GM19467 (cell line): ENCODE measurements at regions not wholly inside any gene's neighbourhood (a gene's known extent, or its start where the extent isn't known, plus 50 kb on each side); places are given as distances from the start of the nearest gene placed in this dataset.

Experiments used
- ATAC-seq: cut with Tn5 transposase; IDR thresholded peaks from one replicate; pipeline ENCODE4 v1.9.1; 2021; ENCODE audit warnings: mild to moderate bottlenecking, moderate library complexity; ENCODE audit not compliant: unreplicated experiment

DNA sequence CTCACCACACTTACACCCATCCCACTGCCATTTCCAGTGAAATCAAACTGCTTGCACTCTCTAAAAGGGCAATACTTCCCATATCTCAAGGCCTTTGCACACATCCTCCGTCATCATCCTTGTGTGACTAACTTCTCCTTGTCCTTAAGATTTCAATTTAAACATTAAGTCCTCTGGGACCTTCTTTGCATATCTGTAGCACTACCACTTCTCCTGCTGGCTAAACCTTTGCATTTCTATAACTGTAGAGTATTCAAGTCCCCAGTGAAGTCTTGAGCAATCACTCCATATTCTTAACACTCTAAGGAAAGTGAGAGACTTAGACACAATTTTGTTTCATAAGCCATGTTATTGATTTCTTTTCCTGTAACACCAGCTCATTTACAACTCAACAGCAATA, 136.8 kb upstream of the EPHA4 start:
- ATAC-seq, result no peak

DNA sequence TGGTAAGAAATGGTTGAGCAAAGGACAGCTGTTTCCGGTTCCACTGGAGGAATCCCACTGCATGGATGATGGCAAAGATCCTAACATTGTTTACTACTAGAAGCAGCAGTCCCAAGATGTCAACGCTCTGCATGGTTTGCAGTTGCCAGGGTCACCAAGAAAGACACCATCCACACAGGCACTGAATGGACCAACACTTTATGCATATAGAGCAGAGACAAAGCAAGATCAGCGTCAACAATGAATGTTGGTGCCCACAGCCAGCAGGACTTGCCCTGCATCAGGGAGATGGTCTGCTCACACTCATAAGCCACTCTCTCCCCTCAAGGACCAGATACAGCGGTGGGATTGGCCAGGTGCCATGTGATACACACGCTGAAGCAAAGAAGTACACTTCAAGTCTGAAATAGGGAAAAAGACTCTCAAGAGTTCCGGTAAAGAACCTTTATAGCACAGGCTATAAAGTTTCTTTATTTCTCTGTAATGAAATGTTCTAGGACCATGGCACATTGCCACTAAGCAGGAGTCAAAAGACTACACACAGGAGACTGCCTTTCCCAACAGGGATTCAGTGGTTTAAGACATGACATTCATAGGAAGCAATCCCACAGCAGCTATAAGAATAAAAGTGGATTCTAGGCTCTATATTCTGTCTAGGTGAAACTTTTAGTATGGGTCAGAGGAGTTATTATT, 133.2 kb upstream of the EPHA4 start:
- ATAC-seq, result no peak

DNA sequence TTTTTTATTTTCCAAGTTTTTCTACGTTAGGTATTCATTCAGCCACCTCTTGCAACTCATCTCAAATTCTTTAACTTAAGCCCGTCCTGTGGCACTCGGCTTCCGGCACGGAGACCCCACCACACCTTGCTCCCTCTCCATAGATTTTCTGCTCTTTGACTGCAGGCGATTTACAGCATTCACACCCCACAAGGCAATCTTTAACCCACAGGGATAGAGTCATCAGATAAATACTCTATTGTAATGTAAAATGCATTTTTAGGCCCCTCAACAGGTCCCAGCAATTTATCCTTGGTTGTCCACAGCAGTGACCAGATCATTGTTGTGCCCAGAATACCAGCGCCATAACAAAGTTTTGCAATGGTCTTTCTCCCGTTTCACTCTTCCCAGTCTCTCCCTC, 132.3 kb upstream of the EPHA4 start:
- ATAC-seq, result no peak

DNA sequence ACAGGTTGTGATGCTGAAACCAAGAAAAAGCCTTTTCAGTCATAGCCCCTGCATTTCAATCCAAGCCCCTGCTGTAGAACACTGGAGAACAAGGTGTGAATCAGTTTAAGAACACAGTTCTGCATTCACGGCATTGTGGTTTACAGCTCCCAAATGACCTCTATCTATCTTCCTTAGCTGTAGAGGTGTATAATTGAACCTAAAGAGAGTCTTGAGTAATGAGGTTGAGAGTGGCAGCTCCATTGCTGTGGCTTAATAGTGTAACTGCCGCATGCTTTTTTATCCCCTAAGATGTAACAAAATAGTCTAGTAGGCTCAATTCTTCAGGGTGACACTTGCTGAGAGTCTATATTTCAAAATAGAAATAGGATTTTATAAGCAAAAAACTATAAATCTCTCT, 121.3 kb upstream of the EPHA4 start:
- no peak for ATAC-seq

DNA sequence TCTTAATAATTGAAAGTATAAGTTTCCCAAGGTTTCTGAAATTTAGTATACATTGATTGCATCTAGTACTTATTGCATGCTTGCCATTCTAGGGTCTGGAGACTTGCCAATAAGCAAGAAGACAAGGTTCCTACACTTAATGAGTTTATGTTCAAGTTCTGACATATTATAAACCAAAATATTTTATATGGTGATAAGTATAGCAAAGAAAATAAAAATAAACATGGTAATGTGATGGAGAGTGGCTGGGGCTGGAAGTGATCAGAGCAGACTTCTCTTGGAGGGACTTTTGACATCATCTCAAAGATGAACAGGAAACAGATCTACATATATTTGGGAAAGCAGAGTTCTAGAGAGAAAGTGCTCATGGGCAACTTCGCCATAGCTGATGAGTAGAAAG, 119.5 kb upstream of the EPHA4 start:
- no peak for ATAC-seq

DNA sequence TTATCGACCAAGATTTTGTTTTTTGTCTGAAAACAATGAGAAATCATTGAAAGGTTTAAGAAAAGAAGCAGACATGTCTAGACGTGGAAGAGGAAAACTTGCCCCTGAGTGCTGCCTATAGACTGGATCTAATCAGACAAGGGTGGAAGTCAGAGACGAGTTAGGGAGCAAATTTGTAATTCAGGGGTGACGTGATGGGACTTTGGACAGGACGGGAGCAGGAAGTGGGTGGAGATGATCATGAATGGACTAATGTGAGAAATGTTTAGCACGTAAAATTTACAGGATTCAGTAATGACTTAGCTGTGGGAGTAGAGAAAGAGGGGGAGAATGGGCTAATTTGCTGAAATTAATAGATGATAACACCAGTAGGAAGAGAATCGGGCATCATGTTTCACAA, 117.0 kb upstream of the EPHA4 start:
- ATAC-seq, result no peak

DNA sequence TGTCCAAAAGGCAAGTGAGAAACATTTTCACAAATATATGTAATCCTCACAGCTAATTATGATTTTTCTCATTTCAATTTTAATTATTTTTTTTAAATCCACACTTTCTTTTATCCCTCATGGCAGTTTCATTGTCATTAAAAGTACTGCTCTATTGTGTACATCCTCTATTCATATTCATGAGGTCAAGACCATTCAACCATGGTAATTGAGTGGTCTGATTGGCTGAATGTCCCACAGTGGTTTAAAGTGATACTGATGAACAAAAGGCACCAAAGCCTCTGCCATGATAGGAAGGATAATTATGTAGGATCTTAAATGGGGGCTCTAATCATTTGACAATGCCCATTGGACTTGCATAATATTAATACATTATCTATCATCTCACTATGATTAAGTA, 108.4 kb upstream of the EPHA4 start:
- no peak for ATAC-seq

DNA sequence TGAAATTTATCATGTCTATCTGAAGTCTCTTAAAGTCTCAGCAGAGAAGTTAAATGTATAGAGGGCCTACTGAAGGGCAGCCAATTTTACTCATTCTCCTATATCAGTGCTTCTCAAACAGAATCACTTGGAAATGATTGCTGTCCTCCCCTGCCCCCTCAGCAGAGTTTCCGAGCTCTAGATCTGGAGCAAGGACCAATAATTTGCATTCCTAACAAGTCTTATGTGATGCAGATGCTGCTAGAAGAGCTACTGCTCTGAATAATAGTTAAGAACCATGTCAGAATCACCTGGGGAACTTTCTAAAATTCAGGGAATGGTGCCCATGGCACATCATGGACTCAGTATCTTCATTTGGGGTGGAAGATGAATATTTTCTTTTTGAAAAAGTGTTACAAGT, 105.6 kb upstream of the EPHA4 start:
- ATAC-seq, result no peak

DNA sequence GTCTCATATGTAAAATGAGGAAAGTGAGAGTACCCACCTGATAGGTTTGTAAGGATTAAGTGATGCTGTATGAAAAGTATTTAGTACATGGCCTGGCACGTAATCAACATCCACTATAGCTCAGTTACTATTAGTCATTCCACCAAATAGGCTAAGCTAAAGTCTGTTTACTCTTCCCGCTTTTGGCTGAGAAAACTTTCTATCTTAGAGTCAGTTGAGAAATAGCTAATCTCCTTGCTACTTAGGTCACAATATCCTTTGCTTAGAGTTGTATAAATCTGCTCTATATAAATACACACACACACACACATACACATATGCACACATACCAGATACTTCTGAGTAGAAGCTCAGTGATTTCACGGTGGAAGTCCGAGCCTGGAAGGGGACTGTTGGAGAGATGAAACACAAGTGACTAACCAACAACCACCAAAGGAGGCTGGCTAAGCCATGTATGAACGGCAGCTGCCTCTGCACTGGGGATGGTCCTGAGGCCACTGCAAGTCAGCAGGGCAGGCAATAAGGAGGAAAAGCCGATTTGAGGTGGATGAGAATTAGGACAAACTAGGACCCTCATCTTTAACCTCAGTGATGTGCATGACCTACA, 104.6 kb upstream of the EPHA4 start:
- ATAC-seq, result no peak

DNA sequence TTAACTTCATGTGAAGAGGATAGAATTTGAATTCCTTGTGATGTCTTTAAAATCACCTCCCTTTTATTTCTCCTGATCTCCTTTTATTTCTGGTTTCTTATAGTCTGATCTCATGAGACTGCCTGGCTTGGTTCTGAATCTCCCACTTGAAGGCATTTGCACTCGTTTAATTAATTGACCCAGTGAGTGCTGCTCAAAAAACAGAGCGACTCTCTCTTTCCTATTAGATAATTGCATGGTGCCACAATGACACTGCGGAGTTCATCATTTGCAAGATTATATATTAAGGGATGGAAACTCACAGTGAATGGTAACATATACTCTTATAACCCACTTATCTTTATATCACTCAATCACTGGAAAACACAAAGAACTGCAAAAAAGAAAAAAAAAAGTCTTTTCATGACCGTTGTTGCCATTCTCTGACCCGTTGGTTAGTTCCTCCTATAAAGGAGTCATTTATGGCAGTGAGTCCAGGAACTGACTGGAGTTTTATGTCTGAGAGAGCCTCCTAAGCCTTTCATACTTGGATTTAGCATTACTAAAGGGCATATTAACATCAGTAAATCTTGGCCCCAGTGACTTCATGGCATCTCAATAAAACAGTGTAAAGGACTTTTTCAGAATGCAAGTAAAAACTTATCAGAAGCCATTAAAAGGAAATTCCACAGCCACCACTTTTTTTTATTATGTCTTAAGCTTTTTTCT, 103.3 kb upstream of the EPHA4 start:
- no peak for ATAC-seq

DNA sequence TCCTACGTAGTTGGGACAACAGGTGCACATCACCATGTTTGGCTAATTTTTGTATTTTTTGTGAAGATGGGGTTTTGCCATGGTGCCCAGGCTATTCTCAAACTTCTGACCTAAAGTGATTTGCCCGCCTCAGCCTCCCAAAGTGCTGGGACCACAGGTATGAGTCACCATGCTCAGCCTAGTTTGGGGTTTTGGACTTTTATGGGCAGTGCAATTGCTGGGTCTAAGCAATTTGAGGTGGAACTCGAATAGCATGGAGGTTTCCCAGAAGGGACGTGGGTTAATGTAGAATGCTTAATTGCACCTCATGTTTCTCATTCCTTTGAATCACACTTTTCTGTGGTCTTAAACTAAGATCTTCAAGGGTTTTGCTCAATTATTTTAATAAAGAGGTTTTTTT, 102.3 kb upstream of the EPHA4 start:
- ATAC-seq, result no peak

DNA sequence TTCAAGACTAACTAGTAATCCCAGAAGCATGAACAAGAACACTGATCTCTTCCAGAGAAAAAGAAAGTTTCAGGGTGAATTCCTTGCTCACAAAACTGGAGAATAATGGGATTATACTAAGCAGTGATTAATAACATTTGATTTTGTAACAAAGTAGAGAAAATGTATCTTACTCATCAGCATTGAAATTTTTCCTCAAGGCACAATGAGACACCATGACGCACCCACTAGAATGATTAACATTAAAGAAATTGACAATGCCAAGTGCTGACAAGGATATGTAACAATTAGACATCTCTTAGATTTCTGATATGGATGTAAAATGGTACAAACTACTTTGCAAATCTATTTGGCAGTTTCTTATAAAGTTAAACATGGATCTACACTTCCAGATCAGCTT, 101.1 kb upstream of the EPHA4 start:
- no peak for ATAC-seq

DNA sequence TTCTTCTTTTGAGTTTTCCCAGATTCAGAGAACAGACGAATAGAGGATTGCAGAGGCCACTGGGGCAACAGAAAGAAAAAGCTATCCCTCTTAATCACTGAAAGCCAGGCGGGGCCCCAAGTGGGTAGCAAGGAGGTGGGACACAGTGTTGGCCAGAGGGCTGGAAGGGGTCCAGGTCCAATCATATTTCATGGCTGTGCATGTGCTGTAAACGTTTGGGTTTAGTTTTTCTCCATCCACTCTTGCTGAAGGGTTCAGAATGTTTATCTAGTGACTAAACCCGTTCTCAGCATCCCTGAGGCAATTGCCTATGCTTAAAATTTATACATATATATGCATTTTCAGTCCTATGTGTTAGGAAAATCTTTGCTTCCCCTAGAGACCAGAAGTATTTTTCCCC, 99.4 kb upstream of the EPHA4 start:
- ATAC-seq, result no peak

DNA sequence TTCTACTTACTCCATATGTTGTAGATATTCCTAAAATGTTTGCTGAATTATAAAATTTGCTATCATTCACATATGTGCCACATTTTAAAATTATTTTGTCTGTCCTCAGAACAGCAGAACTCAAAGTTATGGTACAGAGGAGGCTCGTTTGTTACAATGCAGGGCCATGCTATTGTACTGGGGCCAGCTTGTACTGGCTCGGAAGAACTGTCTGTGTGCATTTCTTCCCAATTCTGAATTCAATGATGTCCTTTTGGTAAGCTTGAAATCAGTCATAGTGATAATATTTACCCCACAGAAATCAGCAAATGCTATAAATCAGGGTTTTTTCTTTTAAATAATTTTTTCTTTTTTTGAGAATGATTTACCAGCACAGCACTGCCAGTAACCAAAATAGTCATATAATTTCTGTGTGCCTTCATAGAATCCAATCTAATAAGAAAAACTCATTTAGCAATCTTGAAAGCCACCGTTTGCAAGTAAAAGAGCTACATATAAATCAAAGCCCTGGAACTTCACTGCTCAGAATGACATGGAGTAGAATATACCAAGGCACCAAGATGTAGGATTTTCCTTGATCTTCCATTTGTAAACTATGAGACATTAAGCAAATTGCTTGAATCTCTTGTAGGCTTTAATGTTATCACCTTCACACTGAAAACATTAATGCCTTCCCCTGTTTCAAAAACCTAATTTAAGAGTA, 90.7 kb upstream of the EPHA4 start:
- ATAC-seq, result no peak

DNA sequence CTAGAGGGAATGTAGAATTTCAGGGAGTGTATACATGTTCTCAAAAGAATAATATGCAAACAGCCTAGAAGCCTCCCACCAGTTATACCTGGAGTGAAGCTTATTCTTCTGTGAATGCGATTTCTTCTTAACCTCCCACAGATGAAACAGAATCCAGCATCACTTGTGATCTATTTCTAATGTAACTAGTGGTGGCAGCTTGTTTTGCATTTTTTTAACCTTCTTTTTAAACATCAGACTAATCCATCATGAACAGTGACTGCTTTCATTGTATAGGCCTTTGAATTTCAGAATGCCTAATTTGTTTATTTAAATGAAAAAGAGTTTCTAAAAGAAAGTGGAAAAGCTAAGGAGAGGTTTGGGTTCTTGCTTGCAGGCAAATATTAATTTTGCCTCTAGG, 85.7 kb upstream of the EPHA4 start:
- ATAC-seq, result no peak

DNA sequence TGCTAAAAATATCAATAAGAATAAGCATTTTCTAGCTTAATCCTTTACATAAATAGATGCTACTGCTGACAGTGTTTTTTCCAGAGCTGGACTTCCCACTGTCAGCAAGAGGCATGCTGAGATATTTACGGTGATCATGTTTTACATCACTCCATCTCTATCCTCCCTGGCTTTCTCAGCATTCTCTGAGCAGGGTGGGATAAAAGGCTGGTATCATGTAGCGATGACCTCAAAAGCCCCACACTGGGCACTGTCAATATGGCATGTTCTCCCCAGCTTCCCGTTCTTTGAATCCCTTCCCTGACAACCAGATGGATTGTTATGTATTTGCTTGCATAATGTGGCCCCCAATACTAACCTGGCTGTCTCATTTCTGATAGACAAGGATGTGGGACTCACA, 83.2 kb upstream of the EPHA4 start:
- no peak for ATAC-seq

DNA sequence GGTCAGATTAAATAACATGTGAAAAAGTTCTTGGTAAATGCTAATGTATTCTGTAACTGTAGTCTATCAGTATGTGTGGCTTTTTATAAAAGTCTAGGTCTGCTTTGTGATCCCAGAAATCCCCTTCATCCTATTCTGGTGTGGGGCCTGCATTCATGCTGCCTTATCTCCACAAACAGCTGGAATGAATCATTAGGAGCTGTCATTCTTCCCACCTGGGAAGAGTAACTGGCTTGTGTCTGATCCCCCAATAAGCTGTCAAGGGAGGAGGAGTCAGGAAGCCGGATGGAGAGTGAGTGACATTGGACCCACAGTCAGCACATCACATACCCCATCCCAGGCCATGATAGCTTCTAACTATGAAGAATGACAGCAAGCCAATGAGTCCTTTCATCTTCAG, 81.1 kb upstream of the EPHA4 start:
- ATAC-seq, result no peak

DNA sequence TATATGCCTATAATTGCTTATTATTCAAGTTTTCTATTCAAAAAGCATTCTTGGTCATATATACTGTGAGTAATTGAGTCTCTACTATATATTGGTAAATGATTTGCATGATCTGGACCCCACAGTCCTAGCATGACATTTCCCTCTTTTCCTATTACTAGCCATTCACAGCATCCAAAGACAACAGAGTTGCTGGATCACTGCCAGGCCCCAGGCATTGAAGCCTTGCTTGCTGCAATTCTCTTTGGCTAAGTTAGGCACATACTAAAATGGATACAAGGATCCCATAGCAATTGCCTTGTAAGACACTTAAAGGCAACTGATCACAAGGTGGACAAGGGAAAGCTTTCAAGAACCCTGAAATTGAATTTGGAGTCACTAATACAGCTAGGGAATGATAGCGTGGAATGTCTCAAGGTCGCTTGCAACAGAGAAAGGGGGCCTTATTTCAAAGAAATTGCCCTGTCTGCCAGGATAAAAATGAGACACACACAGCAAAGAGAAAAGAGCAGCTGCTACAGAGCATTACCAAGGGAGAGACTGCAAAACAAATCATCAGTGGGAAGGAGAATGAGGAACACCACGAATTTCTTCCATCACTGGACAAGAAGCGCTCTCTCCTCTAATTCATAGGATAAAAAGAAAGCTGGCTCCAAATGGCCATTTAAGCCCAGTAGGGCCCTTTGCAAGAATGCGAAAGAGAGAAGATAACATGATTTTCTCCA, 77.1 kb upstream of the EPHA4 start:
- no peak for ATAC-seq

DNA sequence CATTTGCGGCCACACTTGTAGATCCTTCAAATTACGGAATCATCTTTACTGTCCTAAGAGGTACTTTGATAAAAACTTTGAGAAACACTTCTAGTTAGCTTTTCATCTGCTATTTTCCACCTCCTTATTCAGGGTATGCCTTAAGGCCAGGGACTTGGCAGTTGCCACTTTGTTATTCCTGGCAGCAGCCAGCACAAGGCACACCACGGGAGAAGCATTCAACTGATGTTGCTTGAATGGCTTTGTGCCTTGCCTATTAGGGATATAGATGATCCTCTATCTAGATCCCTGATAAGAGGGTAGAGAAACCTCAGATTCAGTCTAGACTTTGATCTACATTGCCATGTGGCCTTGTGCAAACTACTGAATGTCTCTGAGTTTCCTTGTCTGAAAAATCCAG, 70.3 kb upstream of the EPHA4 start:
- no peak for ATAC-seq

DNA sequence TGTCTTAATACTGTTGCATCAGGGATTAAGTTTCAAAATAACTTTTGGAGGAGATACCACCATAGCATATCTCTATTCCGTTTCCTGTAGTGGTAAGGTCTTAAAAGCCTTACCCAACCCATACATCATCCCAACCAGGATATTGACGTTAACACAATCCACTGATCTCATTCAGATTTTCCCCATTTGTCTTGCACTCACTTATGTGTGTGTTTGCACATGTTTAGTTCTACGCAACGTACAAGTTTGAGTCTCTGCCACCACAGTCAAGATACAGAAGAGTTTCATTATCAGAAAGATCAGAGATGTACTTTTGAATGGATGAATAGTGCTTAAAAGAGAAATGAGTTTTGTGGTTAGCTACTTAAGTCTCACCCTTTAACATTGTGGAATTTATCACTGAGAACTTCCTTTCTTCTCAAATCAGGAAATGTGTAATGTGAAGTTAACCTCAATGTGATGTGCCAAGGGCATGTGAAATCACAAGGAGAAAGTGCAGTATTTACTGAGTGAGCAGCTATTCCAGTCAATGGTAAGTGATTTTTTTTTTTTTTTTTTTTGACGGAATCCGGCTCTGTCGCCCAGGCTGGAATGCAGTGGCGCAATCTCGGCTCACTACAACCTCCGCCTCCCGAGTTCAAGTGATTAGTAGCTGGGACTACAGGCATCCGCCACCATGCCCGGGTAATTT, 69.2 kb upstream of the EPHA4 start:
- ATAC-seq, result no peak

DNA sequence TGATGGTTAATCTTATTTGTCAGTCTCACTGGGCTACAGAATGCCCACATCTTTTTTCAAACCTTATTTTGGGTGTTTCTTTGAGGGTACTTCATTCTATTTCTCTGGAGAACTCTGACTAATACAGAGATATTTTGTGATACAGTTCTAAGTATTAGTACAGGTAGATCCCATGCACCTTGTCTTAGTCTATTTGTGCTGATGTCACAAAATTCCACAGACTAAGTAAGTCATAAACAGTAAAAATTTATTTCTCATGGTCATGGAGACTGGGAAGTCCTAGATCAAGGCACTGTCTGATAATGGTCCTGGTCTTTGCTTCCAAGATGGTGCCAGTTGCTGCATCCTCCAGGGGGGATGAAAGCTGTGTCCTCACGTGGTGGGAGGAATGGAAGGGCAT, 68.6 kb upstream of the EPHA4 start:
- no peak for ATAC-seq
